GM21737 (cell line): ENCODE measurements at regions not wholly inside any gene's neighbourhood (a gene's known extent, or its start where the extent isn't known, plus 50 kb on each side); places are given as distances from the start of the nearest gene placed in this dataset.
"Not testable (repeated sequence)": the region's sequence is repeated elsewhere in the genome, so short reads cannot be mapped to it uniquely, and the experiment has no call there.

Experiments used
- ATAC-seq: cut with Tn5 transposase; IDR thresholded peaks from one replicate; pipeline ENCODE4 v1.9.1; 2021; ENCODE audit warnings: mild to moderate bottlenecking, moderate library complexity; ENCODE audit not compliant: unreplicated experiment

GRCh38 chr1:118304722-118305359 lies 119.8 kb upstream of the SPAG17 start:
- no peak for ATAC-seq

GRCh38 chr1:118303534-118303933 lies 118.5 kb upstream of the SPAG17 start:
- ATAC-seq, result no peak

GRCh38 chr1:118303064-118303463 lies 118.0 kb upstream of the SPAG17 start:
- ATAC-seq, result no peak

- no peak for ATAC-seq
Observed at GRCh38 chr1:118302145-118302544, 117.1 kb upstream of the SPAG17 start.

DNA sequence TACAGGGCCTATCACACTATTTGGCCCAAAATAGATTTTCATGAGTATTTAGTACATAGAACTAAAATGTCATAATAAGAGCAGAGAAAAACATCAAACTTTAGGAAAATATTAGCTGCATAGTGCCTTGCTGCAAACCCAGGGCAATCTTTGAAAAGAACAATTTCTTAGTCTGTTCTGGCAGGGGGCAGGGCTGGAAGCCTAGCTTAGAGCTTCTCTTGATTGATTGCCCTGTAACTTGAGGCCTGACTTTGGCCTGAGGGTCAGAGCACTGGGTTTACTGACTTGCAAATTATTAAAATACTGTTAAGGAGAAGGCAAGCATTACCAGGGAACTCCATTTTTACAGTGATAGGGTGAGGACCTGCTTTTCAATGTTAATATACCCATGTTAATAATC lies 115.8 kb upstream of the SPAG17 start:
- ATAC-seq, result no peak

- ATAC-seq, result no peak
Observed at GRCh38 chr1:118298397-118298796, 113.4 kb upstream of the SPAG17 start.

DNA sequence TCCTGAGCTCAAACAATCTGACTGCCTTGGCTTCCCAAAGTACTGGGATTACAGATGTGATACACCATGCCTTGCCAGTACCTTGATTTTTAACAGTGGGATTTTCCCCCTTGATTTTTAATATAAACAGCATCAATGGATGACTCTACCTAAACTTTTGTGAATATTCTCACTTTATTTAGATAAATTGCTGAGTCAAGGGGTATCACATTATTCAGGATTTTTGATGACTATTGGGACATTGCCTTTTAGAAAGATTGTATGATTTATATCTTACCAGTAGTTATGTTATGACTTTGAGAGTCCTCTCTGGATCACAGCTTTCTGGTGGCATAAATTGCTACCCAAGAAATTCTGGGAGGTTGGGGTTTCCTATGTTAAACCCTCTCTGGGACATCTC lies 112.5 kb upstream of the SPAG17 start:
- no peak for ATAC-seq

DNA sequence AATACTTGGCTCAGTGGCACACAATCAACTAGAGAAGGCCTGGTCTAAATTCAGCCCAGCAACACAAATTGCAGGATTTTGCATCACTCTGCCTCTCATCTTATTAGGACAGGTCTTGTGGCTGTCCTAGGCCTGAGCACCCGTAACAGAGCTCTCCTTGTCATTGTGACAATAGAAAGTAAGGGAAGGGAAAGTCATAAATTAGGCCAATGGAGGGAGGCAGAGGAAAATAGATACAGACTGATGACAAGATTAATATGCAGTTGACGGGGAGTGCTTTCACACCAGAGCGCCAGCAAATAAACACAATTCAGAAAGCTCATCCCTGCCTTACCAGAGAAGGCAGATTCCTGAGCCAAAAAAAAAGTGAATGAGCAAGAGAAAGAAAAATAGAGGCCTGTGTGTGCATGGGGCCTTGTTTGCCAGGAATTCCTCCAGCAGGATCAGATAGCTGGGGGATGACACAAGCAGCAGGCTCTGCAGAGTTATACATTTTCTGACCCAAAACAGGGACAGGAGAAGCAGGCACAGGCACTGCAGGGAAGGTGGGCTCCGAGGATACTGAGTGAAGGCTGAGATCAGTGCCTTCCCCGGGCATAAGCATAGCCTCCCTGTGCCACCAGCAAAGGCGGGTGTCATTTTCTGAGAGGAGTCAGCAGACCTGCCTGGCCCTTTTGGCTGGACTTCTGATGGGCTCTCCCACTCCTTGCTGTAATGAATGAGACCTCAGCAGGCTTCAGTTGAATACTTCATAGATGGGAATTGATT lies 110.0 kb upstream of the SPAG17 start:
- ATAC-seq, result no peak

DNA sequence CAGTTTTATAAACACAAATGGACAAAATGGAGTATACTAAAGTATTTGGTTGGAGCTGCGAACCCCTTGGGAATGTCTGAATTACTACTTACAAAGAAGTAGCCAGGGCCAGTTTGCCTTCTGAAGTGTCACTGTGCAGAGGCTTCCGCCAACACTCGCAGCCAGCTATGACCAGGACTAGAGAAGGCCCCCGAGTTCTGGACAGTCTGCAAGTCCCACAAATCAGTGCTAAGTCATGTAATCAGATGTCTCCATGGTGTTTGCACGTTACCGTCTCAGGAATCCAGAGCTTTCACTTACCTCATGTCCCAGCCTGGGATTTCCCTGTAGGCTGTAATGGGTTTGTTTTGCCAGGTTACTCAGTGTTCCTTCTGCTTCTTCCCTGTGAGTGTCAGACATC lies 106.6 kb upstream of the SPAG17 start:
- ATAC-seq, result no peak

GRCh38 chr1:118290571-118290970 lies 105.5 kb upstream of the SPAG17 start:
- no peak for ATAC-seq

DNA sequence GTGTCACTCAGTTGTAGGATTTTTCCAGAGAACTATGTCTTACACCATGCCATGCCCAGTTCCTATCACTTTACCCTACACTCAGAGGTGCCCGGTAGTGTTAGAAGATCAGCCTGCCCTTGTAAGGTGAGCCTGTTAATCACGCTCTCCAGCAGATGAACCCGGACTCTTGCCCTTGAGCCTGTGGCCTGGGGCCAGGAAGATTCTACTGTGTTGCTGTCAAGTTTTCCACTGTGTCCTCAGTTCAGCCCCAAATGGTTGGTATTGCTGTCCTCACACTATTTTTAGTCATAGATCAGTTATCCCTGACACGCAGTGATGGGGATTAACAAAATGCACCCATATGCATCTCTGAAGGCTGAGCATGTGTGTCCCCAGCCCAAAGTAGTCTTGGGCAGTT lies 105.0 kb upstream of the SPAG17 start:
- no peak for ATAC-seq

DNA sequence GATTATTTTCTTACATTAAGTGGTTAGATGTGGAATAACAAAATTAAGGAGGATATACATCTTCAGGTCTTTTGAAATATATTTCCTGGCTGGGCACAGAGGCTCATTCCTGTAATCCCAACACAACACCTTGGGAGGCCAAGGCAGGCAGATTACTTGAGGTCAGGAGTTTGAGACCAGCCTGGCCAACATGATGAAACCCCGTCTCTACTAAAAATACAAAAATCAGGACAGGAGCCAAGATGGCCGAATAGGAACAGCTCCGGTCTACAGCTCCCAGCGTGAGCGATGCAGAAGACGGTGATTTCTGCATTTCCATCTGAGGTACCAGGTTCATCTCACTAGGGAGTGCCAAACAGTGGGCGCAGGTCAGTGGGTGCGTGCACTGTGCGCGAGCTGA lies 95.6 kb upstream of the SPAG17 start:
- not testable (repeated sequence) for ATAC-seq

GRCh38 chr1:118275472-118276115 lies 90.6 kb upstream of the SPAG17 start:
- no peak for ATAC-seq

- ATAC-seq, result no peak
Observed at GRCh38 chr1:118272884-118273283, 87.9 kb upstream of the SPAG17 start.

GRCh38 chr1:118271883-118272282 lies 86.9 kb upstream of the SPAG17 start:
- no peak for ATAC-seq

GRCh38 chr1:118269598-118269997 lies 84.6 kb upstream of the SPAG17 start:
- no peak for ATAC-seq

- no peak for ATAC-seq
Observed at GRCh38 chr1:118266436-118266835, 81.4 kb upstream of the SPAG17 start.

GRCh38 chr1:118264343-118264742 lies 79.3 kb upstream of the SPAG17 start:
- ATAC-seq, result no peak

- no peak for ATAC-seq
Observed at GRCh38 chr1:118262865-118263264, 77.8 kb upstream of the SPAG17 start.

DNA sequence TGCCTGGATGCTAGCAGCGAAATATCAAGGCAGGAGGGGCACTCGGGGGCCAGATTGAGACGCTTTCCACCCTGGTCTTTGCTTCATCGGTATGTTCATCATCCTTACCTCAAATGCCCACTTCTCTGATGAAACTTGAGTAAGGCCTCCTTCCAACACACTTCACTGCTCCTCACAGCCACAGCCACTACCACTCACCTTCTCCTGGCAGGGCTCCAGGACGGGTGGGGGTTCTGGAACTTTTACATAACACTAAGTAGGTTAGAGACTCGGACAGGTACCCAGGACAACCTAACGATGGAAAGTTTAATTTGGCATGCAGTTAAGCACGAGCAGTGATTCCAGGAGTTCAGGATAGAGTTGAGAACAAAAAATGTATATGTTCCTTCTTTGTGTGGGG lies 73.9 kb upstream of the SPAG17 start:
- no peak for ATAC-seq

DNA sequence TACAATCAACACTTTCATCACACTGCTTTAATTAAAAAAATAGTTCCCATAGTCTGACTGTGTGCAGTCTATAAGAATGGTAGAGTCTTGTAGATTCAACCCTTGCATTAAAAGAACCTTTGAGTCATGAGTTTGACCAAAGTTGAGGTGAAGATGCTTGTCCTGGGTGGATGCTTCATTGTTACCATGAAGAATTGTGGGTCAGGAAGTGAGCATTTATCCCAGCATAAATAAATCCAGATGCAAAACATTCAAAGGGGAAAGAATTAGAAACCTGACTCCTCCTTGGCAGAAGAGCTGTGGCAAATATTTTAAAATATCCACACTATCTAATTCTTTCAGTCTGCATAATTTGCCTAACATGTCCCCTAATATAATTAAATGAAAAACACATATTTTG lies 72.9 kb upstream of the SPAG17 start:
- no peak for ATAC-seq
